HUES64 (cell line): ENCODE measurements at regions not wholly inside any gene's neighbourhood (a gene's known extent, or its start where the extent isn't known, plus 50 kb on each side); places are given as distances from the start of the nearest gene placed in this dataset.

Experiments used
- H3K27ac ChIP-seq: 2 replicates; pipeline ENCODE4 v1.7.0; 2013; ENCODE audit warnings: low read depth, low read length, inconsistent platforms
- H3K27me3 ChIP-seq: 2 replicates; pipeline ENCODE4 v1.6.1; 2013; ENCODE audit warnings: mild to moderate bottlenecking, low read length; ENCODE audit not compliant: insufficient read depth
- H3K36me3 ChIP-seq: 2 replicates; pipeline ENCODE4 v1.6.1; 2013; ENCODE audit warnings: mild to moderate bottlenecking, low read length; ENCODE audit not compliant: insufficient read depth
- H3K4me1 ChIP-seq: 2 replicates; pipeline ENCODE4 v1.6.1; 2013; ENCODE audit warnings: mild to moderate bottlenecking, low read length, moderate library complexity; ENCODE audit not compliant: insufficient read depth
- H3K4me3 ChIP-seq: 2 replicates; pipeline ENCODE4 v1.5.1; 2013; ENCODE audit warnings: mild to moderate bottlenecking, low read length, moderate library complexity
- H3K9ac ChIP-seq: 2 replicates; pipeline ENCODE4 v1.6.1; 2013; ENCODE audit warnings: mild to moderate bottlenecking, low read depth, low read length
- H3K9me3 ChIP-seq: 2 replicates; pipeline ENCODE4 v1.6.1; 2013; ENCODE audit warnings: low read depth, low read length; ENCODE audit not compliant: insufficient read depth
- WGBS: fragments of 150-250, 120-280 bp; methylation state at CpG from one replicate; pipeline ENCODE4 v1.1.7; 2013; ENCODE audit warnings: missing lambda C conversion rate; 5-methylcytosine and 5-hydroxymethylcytosine counted together

- H3K9ac ChIP-seq, result peak overlapping the region; percentile 51
- peaks cover 6% of the 10 kb centered on the region; the same call in 1 of the 2 replicates for H3K4me1 ChIP-seq
- peak overlapping the region; percentile 76 for H3K4me3 ChIP-seq
- H3K9me3 ChIP-seq, result no peaks in the 10 kb centered on the region
- no peak overlapping the region for H3K27ac ChIP-seq
- no peaks in the 10 kb centered on the region for H3K27me3 ChIP-seq
- WGBS, result 1% methylated on average over 27 of the region's 27 CpGs
- no peaks in the 10 kb centered on the region for H3K36me3 ChIP-seq
Observed at GRCh38 chr6:28648035-28648877, 122.6 kb downstream of the GPX5 start.

DNA sequence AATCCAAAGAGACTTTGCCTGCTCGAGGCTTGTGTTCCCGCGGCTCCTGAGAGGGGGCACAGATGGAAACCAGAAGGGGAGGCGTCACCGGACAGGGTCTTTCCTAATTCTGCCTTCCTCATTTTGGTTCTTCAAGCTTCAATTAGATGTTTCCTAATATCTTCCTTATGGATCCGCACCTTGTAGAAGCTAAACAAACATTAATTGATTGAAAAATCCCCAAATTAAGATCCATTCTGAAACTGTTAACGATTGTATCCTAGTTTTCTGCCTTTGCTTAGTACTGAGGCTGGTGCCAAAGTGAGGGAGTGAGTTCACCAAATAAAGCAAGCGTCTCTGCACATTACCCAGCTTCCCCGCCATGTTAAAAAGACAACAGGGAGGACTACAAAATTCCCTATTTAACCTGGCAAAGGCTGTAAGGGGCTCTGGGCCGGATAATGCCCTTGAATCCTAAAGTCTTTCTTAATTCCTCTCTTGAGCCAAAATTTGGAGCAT is 123.2 kb downstream of the GPX5 start:
- Histone ChIP-seq H3K9me3 (no peaks in the 10 kb centered on the region), H3K36me3 (no peaks in the 10 kb centered on the region), H3K9ac (peak overlapping the region; percentile 51; the same call in 1 of the 2 replicates), H3K27me3 (no peaks in the 10 kb centered on the region), H3K4me3 (peak overlapping the region; percentile 76), H3K27ac (no peak overlapping the region), H3K4me1 (peaks cover 6% of the 10 kb centered on the region; the same call in 1 of the 2 replicates)
- WGBS, result 4% methylated on average over 10 of the region's 10 CpGs

DNA sequence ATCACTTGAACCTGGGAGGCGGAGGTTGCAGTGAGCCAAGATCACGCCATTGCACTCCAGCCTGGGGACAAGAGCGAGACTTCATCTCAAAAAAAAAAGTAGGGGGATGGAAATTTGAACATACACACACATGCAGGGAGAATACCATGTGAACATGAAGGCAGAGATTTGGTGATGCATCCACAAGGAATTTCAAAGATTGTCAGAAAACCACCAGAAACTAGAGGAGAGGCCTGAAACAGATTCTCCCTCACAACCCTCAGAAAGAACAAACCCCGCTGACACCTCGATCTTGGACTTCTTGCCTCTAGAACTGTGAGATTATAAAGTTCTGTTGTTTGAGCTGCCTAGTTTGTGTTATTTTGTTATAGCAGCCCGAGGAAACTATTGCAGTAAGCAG is 125.5 kb downstream of the GPX5 start:
- Histone ChIP-seq H3K9ac (no peak overlapping the region), H3K4me1 (peaks cover 6% of the 10 kb centered on the region; the same call in 1 of the 2 replicates), H3K36me3 (no peaks in the 10 kb centered on the region), H3K4me3 (no peak overlapping the region), H3K9me3 (no peaks in the 10 kb centered on the region), H3K27ac (no peak overlapping the region), H3K27me3 (no peaks in the 10 kb centered on the region)
- WGBS, result 94% methylated on average over 6 of the region's 6 CpGs

GRCh38 chr6:28653876-28654275 is 128.2 kb downstream of the GPX5 start:
- no peak overlapping the region for H3K27ac ChIP-seq
- H3K9ac ChIP-seq, result no peak overlapping the region
- H3K27me3 ChIP-seq, result peaks cover 13% of the 10 kb centered on the region; the same call in 1 of the 2 replicates
- 98% methylated on average over 3 of the region's 4 CpGs for WGBS
- no peaks in the 10 kb centered on the region for H3K36me3 ChIP-seq
- peaks cover 6% of the 10 kb centered on the region for H3K4me1 ChIP-seq
- H3K9me3 ChIP-seq, result no peaks in the 10 kb centered on the region
- no peak overlapping the region for H3K4me3 ChIP-seq

GRCh38 chr6:28655164-28655563 is 129.5 kb downstream of the GPX5 start:
- Histone ChIP-seq H3K27ac (no peak overlapping the region), H3K36me3 (no peaks in the 10 kb centered on the region), H3K4me3 (no peak overlapping the region), H3K27me3 (peaks cover 13% of the 10 kb centered on the region; the same call in 1 of the 2 replicates), H3K4me1 (no peaks in the 10 kb centered on the region; the same call in 1 of the 2 replicates), H3K9ac (no peak overlapping the region), H3K9me3 (no peaks in the 10 kb centered on the region)
- WGBS, result 88% methylated on average over 5 of the region's 5 CpGs

DNA sequence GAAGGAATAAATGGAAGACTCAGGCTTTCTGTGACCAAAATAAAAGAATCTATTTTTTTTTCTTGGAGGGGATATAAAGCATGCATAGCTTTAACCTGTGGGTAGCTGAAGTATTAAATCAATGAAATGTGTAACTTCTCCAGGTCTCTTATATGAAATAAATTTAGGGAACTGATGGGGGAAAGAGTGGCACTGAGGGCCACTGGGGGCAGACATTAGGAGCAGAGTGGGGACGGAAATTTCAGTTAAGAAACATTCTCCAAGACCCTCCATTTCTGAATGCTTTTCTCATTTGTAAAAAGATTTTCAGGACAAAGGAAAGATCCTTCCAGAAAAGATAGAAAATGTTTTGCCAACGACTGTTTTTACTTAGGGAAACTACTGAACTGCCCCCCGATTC is 131.0 kb downstream of the GPX5 start:
- Histone ChIP-seq H3K4me1 (no peaks in the 10 kb centered on the region; the same call in 1 of the 2 replicates), H3K9me3 (no peaks in the 10 kb centered on the region), H3K36me3 (no peaks in the 10 kb centered on the region), H3K9ac (peak overlapping the region; percentile 29; the same call in 1 of the 2 replicates), H3K4me3 (peak overlapping the region; percentile 77), H3K27ac (no peak overlapping the region), H3K27me3 (peaks cover 13% of the 10 kb centered on the region; the same call in 1 of the 2 replicates)
- whole genome bisulfite sequencing, result 82% methylated on average over 3 of the region's 3 CpGs

- Histone ChIP-seq H3K9ac (peak overlapping the region; percentile 29; the same call in 1 of the 2 replicates), H3K27ac (no peak overlapping the region), H3K27me3 (peaks cover 13% of the 10 kb centered on the region; the same call in 1 of the 2 replicates), H3K9me3 (no peaks in the 10 kb centered on the region), H3K4me3 (peak overlapping the region; percentile 77), H3K36me3 (no peaks in the 10 kb centered on the region), H3K4me1 (no peaks in the 10 kb centered on the region; the same call in 1 of the 2 replicates)
- WGBS, result 67% methylated on average over 10 of the region's 10 CpGs
Observed at GRCh38 chr6:28657381-28657768, 131.7 kb downstream of the GPX5 start.

- Histone ChIP-seq H3K9ac (peak overlapping the region; percentile 49; the same call in 1 of the 2 replicates), H3K9me3 (no peaks in the 10 kb centered on the region), H3K4me3 (peak overlapping the region; percentile 77), H3K27me3 (peaks cover 13% of the 10 kb centered on the region; the same call in 1 of the 2 replicates), H3K4me1 (no peaks in the 10 kb centered on the region; the same call in 1 of the 2 replicates), H3K36me3 (no peaks in the 10 kb centered on the region), H3K27ac (no peak overlapping the region)
- 33% methylated on average over 24 of the region's 27 CpGs for WGBS
Observed at GRCh38 chr6:28657769-28658465, 132.2 kb downstream of the GPX5 start.

GRCh38 chr6:28658475-28659249 is 133.0 kb downstream of the GPX5 start:
- 2% methylated on average over 14 of the region's 16 CpGs for WGBS
- Histone ChIP-seq H3K4me3 (peak overlapping the region; percentile 77), H3K36me3 (no peaks in the 10 kb centered on the region), H3K27me3 (peaks cover 13% of the 10 kb centered on the region; the same call in 1 of the 2 replicates), H3K27ac (no peak overlapping the region), H3K9me3 (no peaks in the 10 kb centered on the region), H3K9ac (peak overlapping the region; percentile 49; the same call in 1 of the 2 replicates), H3K4me1 (no peaks in the 10 kb centered on the region; the same call in 1 of the 2 replicates)

DNA sequence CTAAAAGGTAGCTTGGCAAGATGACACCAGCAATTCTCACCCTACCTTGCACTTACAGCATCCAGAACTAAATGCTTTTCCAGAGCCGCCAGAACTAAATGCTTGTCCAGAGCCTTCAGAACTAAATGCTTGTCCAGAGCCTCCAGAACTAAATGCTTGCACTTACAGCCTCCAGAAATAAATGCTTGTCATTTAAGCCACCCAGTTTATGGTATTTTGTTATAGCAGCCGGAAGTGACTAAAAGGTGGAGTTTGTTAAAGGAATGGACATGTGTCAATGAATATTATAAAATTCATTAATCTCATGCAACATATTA is 133.5 kb downstream of the GPX5 start:
- H3K9ac ChIP-seq, result no peak overlapping the region
- H3K27ac ChIP-seq, result no peak overlapping the region
- H3K4me1 ChIP-seq, result no peaks in the 10 kb centered on the region; the same call in 1 of the 2 replicates
- peaks cover 13% of the 10 kb centered on the region; the same call in 1 of the 2 replicates for H3K27me3 ChIP-seq
- H3K36me3 ChIP-seq, result no peaks in the 10 kb centered on the region
- peak overlapping the region; percentile 77 for H3K4me3 ChIP-seq
- 46% methylated on average over 1 of the region's 2 CpGs for WGBS
- H3K9me3 ChIP-seq, result no peaks in the 10 kb centered on the region
